ENCODE measurements at regions not wholly inside any gene's neighbourhood (a gene's known extent, or its start where the extent isn't known, plus 50 kb on each side); places are given as distances from the start of the nearest gene placed in this dataset.
"Not testable (repeated sequence)": the region's sequence is repeated elsewhere in the genome, so short reads cannot be mapped to it uniquely, and the experiment has no call there.

GRCh38 chr15:28789401-28790114, 58.9 kb downstream of the GOLGA6L7 start:
- H3K36me3 Mint-ChIP-seq, H3K4me1 Mint-ChIP-seq, H3K9me3 Mint-ChIP-seq, POLR2A ChIA-PET: not testable (repeated sequence)
- Mint-ChIP-seq H3K27ac (peak overlapping the region in 4 of 10 donors; percentile 56 to 87 (median 78)), H3K27me3 (peaks cover 5 to 30% (median 23%) of the 10 kb centered on the region in 5 donors), H3K4me3 (peak overlapping the region; percentile 46 to 85 (median 71))
- peak; percentile 76 to 86 for ATAC-seq
- DNase-seq, result peak in 5 of 10 donors; percentile 8 to 72 (median 42)

- Mint-ChIP-seq H3K4me3 (peak overlapping the region; percentile 44 to 87 (median 70)), H3K27ac (peak overlapping the region in 4 of 10 donors; percentile 57 to 87 (median 72)), H3K27me3 (peaks cover 4 to 30% (median 22%) of the 10 kb centered on the region in 5 donors)
- DNase-seq, result peak in 2 of 10 donors; percentile 14 to 55
- POLR2A ChIA-PET, H3K9me3 Mint-ChIP-seq, H3K36me3 Mint-ChIP-seq, H3K4me1 Mint-ChIP-seq: not testable (repeated sequence)
- peak; percentile 57 to 67 for ATAC-seq
These were observed 59.6 kb downstream of the GOLGA6L7 start for GRCh38 chr15:28788649-28789400.

- Mint-ChIP-seq H3K27me3 (peaks cover 4 to 30% (median 22%) of the 10 kb centered on the region in 5 donors), H3K27ac (peak overlapping the region in 1 of 10 donors; percentile 65), H3K4me3 (peak overlapping the region; percentile 44 to 87 (median 65))
- H3K4me1 Mint-ChIP-seq, DNase-seq, H3K36me3 Mint-ChIP-seq, ATAC-seq, POLR2A ChIA-PET, H3K9me3 Mint-ChIP-seq: not testable (repeated sequence)
These were observed 60.3 kb downstream of the GOLGA6L7 start for GRCh38 chr15:28788176-28788575.

- no peak overlapping the region for H3K27ac Mint-ChIP-seq
- no peak for DNase-seq
- POLR2A ChIA-PET, result no interaction called here
- H3K36me3 Mint-ChIP-seq, result no peaks in the 10 kb centered on the region
- H3K27me3 Mint-ChIP-seq, result peaks cover 4 to 18% (median 17%) of the 10 kb centered on the region in 5 donors
- H3K4me1 Mint-ChIP-seq, result peaks cover 0 to 9% (median 2%) of the 10 kb centered on the region in 4 donors
- H3K9me3 Mint-ChIP-seq, result no peaks in the 10 kb centered on the region
- no peak for ATAC-seq
- H3K4me3 Mint-ChIP-seq, result no peak overlapping the region
These were observed 61.9 kb downstream of the GOLGA6L7 start for GRCh38 chr15:28786521-28786920.

- POLR2A ChIA-PET, DNase-seq, H3K4me1 Mint-ChIP-seq, H3K4me3 Mint-ChIP-seq, H3K36me3 Mint-ChIP-seq, H3K9me3 Mint-ChIP-seq, ATAC-seq, H3K27ac Mint-ChIP-seq: not testable (repeated sequence)
- peaks cover 4 to 15% (median 11%) of the 10 kb centered on the region in 5 donors for H3K27me3 Mint-ChIP-seq
These were observed 63.9 kb downstream of the GOLGA6L7 start for GRCh38 chr15:28784347-28785163.

GRCh38 chr15:28783873-28784272, 64.6 kb downstream of the GOLGA6L7 start:
- Mint-ChIP-seq H3K27ac (no peak overlapping the region), H3K4me3 (no peak overlapping the region), H3K9me3 (no peaks in the 10 kb centered on the region), H3K36me3 (no peaks in the 10 kb centered on the region), H3K27me3 (peaks cover 4 to 15% (median 8%) of the 10 kb centered on the region in 5 donors), H3K4me1 (peaks cover 0 to 5% (median under 1%) of the 10 kb centered on the region in 4 donors)
- POLR2A ChIA-PET, result no interaction called here
- ATAC-seq (no peak), DNase-seq (no peak)

- Mint-ChIP-seq H3K4me3 (no peak overlapping the region), H3K36me3 (no peaks in the 10 kb centered on the region), H3K9me3 (no peaks in the 10 kb centered on the region), H3K4me1 (peaks cover 0 to 4% (median under 1%) of the 10 kb centered on the region in 4 donors), H3K27me3 (peaks cover 4 to 14% (median 8%) of the 10 kb centered on the region in 5 donors), H3K27ac (no peak overlapping the region)
- ATAC-seq, result no peak
- DNase-seq, result no peak
- POLR2A ChIA-PET, result no interaction called here
These were observed 65.0 kb downstream of the GOLGA6L7 start for GRCh38 chr15:28783466-28783865.

- H3K4me1 Mint-ChIP-seq, ATAC-seq, POLR2A ChIA-PET, DNase-seq, H3K9me3 Mint-ChIP-seq, H3K4me3 Mint-ChIP-seq, H3K27me3 Mint-ChIP-seq, H3K36me3 Mint-ChIP-seq, H3K27ac Mint-ChIP-seq: not testable (repeated sequence)
These were observed 66.2 kb upstream of the GOLGA8M start for GRCh38 chr15:28778397-28778796.

GRCh38 chr15:28772857-28773256, 60.6 kb upstream of the GOLGA8M start:
- DNase-seq, H3K36me3 Mint-ChIP-seq, ATAC-seq, H3K27me3 Mint-ChIP-seq, H3K4me3 Mint-ChIP-seq, H3K4me1 Mint-ChIP-seq, H3K27ac Mint-ChIP-seq, POLR2A ChIA-PET, H3K9me3 Mint-ChIP-seq: not testable (repeated sequence)

All from naive thymus-derived CD8-positive, alpha-beta T cell (primary cell).